ENCODE measurements at regions not wholly inside any gene's neighbourhood (a gene's known extent, or its start where the extent isn't known, plus 50 kb on each side); places are given as distances from the start of the nearest gene placed in this dataset.

- no peak overlapping the region for H3K4me3 Mint-ChIP-seq
- no peaks in the 10 kb centered on the region for H3K36me3 Mint-ChIP-seq (ENCODE audit: low read depth)
- intact Hi-C loops (cut with DNase I, micrococcal nuclease) = no loop called here
- DNase-seq (no peak), ATAC-seq (no peak)
- H3K27me3 Mint-ChIP-seq = peaks cover 5% of the 10 kb centered on the region
- H3K27ac Mint-ChIP-seq = no peak overlapping the region
- H3K9me3 Mint-ChIP-seq (ENCODE audit: low read depth) = no peaks in the 10 kb centered on the region
- ChIA-PET POLR2A (no interaction called here), CTCF (interaction anchor here (0.9 to 1.2 kb wide), 2 partner anchors 9 to 231 kb away, joined by 4 to 6 read pairs; no protein-coding TSS in a partner anchor)
- no peaks in the 10 kb centered on the region for H3K4me1 Mint-ChIP-seq
Observed at GRCh38 chr12:130018614-130019013, 114.8 kb upstream of the TMEM132D start.

GRCh38 chr12:130026608-130027176 is 122.9 kb upstream of the TMEM132D start:
- no peaks in the 10 kb centered on the region for H3K36me3 Mint-ChIP-seq (ENCODE audit: low read depth)
- H3K9me3 Mint-ChIP-seq (ENCODE audit: low read depth) = no peaks in the 10 kb centered on the region
- CTCF ChIA-PET = interaction anchor here (0.6 to 2.0 kb wide), 13 partner anchors 8 to 904 kb away, joined by 3 to 12 read pairs (median 3); no protein-coding TSS in a partner anchor
- no peak overlapping the region for H3K27ac Mint-ChIP-seq
- peaks cover 13% of the 10 kb centered on the region for H3K27me3 Mint-ChIP-seq
- ATAC-seq (peak; percentile 49), DNase-seq (peak; percentile 70)
- no peak overlapping the region for H3K4me3 Mint-ChIP-seq
- POLR2A ChIA-PET = no interaction called here
- no peaks in the 10 kb centered on the region for H3K4me1 Mint-ChIP-seq
- intact Hi-C loops (cut with DNase I, micrococcal nuclease) = no loop called here

DNA sequence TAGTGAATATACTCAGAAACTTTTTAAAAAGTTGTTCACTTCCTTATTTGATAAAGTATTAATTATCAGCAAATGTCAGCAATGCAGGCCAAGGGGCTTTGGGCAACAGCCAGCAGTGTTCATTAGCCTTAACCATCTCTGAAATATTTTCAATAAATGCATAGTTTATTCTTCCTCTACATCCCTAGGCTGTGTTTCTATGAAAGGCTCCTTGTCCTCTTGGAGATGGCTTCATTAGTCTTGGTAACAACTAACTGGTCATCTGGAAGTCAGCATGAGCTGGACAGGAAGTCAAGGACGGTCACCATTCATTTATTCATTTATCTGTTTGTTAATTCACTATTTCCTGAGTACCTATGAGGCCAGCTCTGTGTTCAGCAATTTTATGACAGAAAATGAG is 124.0 kb upstream of the TMEM132D start:
- Mint-ChIP-seq H3K4me1 (no peaks in the 10 kb centered on the region), H3K9me3 (ENCODE audit: low read depth) (no peaks in the 10 kb centered on the region), H3K27me3 (peaks cover 17% of the 10 kb centered on the region), H3K4me3 (no peak overlapping the region), H3K27ac (no peak overlapping the region), H3K36me3 (ENCODE audit: low read depth) (no peaks in the 10 kb centered on the region)
- intact Hi-C loops (cut with DNase I, micrococcal nuclease) = no loop called here
- DNase-seq (no peak), ATAC-seq (no peak)
- CTCF ChIA-PET = interaction anchor here (0.6 to 2.0 kb wide), 2 partner anchors 9 to 202 kb away, joined by 5 to 6 read pairs; no protein-coding TSS in a partner anchor
- POLR2A ChIA-PET = no interaction called here

DNA sequence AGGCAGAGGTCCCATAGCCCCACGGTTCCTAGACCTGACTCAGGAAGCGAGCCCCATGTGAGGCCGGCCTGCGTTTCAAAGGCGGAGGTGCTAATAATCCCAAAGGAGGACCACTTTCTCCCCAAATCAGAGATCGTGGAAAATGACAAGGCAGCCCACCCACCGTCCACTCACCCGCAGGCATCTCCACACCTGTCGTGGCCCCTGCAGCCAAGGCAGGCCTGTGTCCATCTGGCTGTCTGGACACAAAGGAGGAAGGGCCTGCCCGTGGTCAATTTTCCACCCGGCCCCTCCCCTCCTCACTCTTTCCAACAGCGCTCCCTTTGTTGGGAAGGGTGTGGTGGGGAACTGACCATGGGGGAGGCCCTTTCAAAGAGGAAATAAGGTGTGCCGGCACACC is 125.3 kb upstream of the TMEM132D start:
- H3K4me3 Mint-ChIP-seq = no peak overlapping the region
- H3K4me1 Mint-ChIP-seq = no peaks in the 10 kb centered on the region
- H3K27ac Mint-ChIP-seq = no peak overlapping the region
- no peak for ATAC-seq
- no peaks in the 10 kb centered on the region for H3K36me3 Mint-ChIP-seq (ENCODE audit: low read depth)
- peaks cover 20% of the 10 kb centered on the region for H3K27me3 Mint-ChIP-seq
- intact Hi-C loops (cut with DNase I, micrococcal nuclease) = no loop called here
- POLR2A ChIA-PET = no interaction called here
- H3K9me3 Mint-ChIP-seq (ENCODE audit: low read depth) = no peaks in the 10 kb centered on the region
- DNase-seq = no peak
- CTCF ChIA-PET = no interaction called here

GRCh38 chr12:130031041-130031440 is 127.2 kb upstream of the TMEM132D start:
- Mint-ChIP-seq H3K36me3 (ENCODE audit: low read depth) (no peaks in the 10 kb centered on the region), H3K4me1 (no peaks in the 10 kb centered on the region), H3K27me3 (peaks cover 23% of the 10 kb centered on the region), H3K27ac (no peak overlapping the region), H3K9me3 (ENCODE audit: low read depth) (no peaks in the 10 kb centered on the region), H3K4me3 (no peak overlapping the region)
- intact Hi-C loops (cut with DNase I, micrococcal nuclease) = no loop called here
- CTCF ChIA-PET = interaction anchor here (0.7 to 1.6 kb wide), 3 partner anchors 17 to 487 kb away, joined by 3 to 5 read pairs (median 4); no protein-coding TSS in a partner anchor
- POLR2A ChIA-PET = no interaction called here
- no peak for DNase-seq
- ATAC-seq = no peak

DNA sequence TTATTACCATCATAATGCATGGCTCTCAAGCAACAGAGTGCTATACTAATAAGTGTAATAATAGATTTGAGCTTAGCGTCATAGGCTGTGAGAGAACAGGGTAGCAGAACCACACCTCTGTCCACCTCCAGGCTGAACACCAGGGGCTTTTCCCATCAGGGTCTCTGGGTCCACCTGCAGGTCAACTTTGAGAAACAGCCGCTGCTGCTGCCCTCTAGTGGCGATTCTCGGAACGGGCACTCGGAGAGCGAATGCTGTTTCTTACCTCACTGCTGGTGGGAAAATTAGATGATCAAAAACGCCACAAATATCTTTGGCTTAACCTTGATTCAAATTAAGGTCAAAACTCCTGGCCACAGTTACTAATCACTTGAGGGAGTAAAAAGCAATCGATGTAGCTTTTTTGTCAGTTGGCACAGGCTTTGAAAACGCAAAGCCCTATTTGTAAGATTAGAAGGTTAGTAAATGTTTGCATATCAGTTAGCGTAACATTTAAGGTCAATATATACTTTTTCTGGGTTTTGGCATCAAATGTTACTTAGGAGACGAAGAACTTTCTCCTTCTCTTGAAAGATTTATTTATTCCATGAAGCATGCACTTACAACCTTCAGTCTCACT is 127.9 kb upstream of the TMEM132D start:
- ATAC-seq = no peak
- no peak overlapping the region for H3K4me3 Mint-ChIP-seq
- H3K36me3 Mint-ChIP-seq (ENCODE audit: low read depth) = no peaks in the 10 kb centered on the region
- ChIA-PET POLR2A (no interaction called here), CTCF (interaction anchor here (0.8 to 1.6 kb wide), 8 partner anchors 8 to 193 kb away, joined by 3 to 7 read pairs (median 5); no protein-coding TSS in a partner anchor)
- peak; percentile 81 for DNase-seq
- no peaks in the 10 kb centered on the region for H3K9me3 Mint-ChIP-seq (ENCODE audit: low read depth)
- peaks cover 23% of the 10 kb centered on the region for H3K27me3 Mint-ChIP-seq
- intact Hi-C loops (cut with DNase I, micrococcal nuclease) = no loop called here
- H3K27ac Mint-ChIP-seq = no peak overlapping the region
- no peaks in the 10 kb centered on the region for H3K4me1 Mint-ChIP-seq

DNA sequence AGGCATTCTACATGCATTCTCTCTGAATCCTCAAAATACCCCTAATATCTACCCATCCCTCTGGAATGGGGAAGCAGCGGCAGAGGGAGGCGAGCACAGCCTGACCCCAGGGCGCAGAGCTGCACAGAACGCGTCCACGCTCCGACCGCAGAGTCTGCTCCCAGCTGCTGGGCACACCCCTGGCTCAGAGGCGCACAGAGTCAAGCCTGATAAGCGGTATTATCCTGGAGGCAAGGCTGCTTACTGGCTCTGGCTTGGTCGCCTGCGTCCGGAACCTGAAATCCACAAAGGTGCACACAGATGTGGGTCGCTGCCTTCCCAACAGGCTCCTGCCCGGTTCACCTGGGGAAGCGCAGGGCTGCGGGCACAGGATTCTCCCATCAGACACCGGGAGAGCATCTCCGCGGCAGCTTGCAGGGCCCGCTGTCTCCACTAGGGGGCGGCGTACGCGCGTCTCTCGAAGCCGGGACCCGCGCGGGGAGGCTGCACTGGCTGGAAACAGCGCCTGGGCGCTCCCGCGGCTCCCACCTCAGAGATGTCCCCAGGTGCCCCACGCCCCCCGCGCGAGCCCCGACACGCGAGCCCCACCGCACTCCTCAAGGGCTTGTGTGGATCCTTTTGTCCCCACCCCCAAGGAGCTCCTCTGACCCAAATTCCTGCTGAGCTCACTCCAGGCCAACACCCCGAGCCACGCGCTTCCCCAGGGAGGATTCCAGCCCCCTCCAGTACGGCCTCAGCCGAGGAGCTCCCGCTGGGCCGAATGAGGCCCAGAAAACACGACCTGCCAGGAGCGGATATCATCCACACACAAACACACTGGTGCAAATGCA is 120.1 kb upstream of the FZD10 start:
- ChIA-PET CTCF (interaction anchor here (0.5 to 1.6 kb wide), 10 partner anchors 10 to 545 kb away, joined by 3 to 6 read pairs (median 4); no protein-coding TSS in a partner anchor), POLR2A (no interaction called here)
- Mint-ChIP-seq H3K4me3 (no peak overlapping the region), H3K27ac (no peak overlapping the region), H3K9me3 (ENCODE audit: low read depth) (peaks cover 4% of the 10 kb centered on the region), H3K36me3 (ENCODE audit: low read depth) (no peaks in the 10 kb centered on the region), H3K27me3 (peaks cover 43% of the 10 kb centered on the region), H3K4me1 (no peaks in the 10 kb centered on the region)
- intact Hi-C loops (cut with DNase I, micrococcal nuclease) = loop anchor here (1.0 to 10.0 kb wide), 3 partner anchors 123 to 703 kb away; partner anchors contain the start of gene FZD10 (in 2 of the 2)
- ATAC-seq (peak; percentile 69), DNase-seq (peak; percentile 83)

GRCh38 chr12:130043685-130044406 is 118.4 kb upstream of the FZD10 start:
- Mint-ChIP-seq H3K27ac (no peak overlapping the region), H3K27me3 (peaks cover 39% of the 10 kb centered on the region), H3K36me3 (ENCODE audit: low read depth) (no peaks in the 10 kb centered on the region), H3K9me3 (ENCODE audit: low read depth) (peaks cover 4% of the 10 kb centered on the region), H3K4me3 (no peak overlapping the region), H3K4me1 (no peaks in the 10 kb centered on the region)
- no peak for DNase-seq
- intact Hi-C loops (cut with DNase I, micrococcal nuclease) = loop anchor here (10.0 kb wide), 2 partner anchors 121 to 701 kb away; partner anchors contain the start of gene FZD10 (in 2 of the 2)
- CTCF ChIA-PET = interaction anchor here (1.2 kb wide), 1 partner anchor 11 kb away, joined by 3 read pairs; no protein-coding TSS in a partner anchor
- no peak for ATAC-seq
- POLR2A ChIA-PET = no interaction called here

- Mint-ChIP-seq H3K36me3 (ENCODE audit: low read depth) (no peaks in the 10 kb centered on the region), H3K27ac (no peak overlapping the region), H3K9me3 (ENCODE audit: low read depth) (peaks cover 4% of the 10 kb centered on the region), H3K27me3 (peaks cover 30% of the 10 kb centered on the region), H3K4me3 (no peak overlapping the region), H3K4me1 (no peaks in the 10 kb centered on the region)
- DNase-seq (no peak), ATAC-seq (no peak)
- intact Hi-C loops (cut with DNase I, micrococcal nuclease) = loop anchor here (10.0 kb wide), 2 partner anchors 120 to 700 kb away; partner anchors contain the start of gene FZD10 (in 2 of the 2)
- CTCF ChIA-PET = interaction anchor here (0.6 to 1.2 kb wide), 4 partner anchors 13 to 266 kb away, joined by 3 read pairs; no protein-coding TSS in a partner anchor
- POLR2A ChIA-PET = no interaction called here
Observed at GRCh38 chr12:130044991-130045621, 117.2 kb upstream of the FZD10 start.

GRCh38 chr12:130049666-130050065 is 112.6 kb upstream of the FZD10 start:
- Mint-ChIP-seq H3K36me3 (ENCODE audit: low read depth) (no peaks in the 10 kb centered on the region), H3K27me3 (peaks cover 24% of the 10 kb centered on the region), H3K4me1 (no peaks in the 10 kb centered on the region), H3K27ac (no peak overlapping the region), H3K9me3 (ENCODE audit: low read depth) (peaks cover 2% of the 10 kb centered on the region), H3K4me3 (no peak overlapping the region)
- no peak for DNase-seq
- intact Hi-C loops (cut with DNase I, micrococcal nuclease) = loop anchor here (10.0 kb wide), 2 partner anchors 115 to 695 kb away; partner anchors contain the start of gene FZD10 (in 2 of the 2)
- ATAC-seq = no peak
- CTCF ChIA-PET = interaction anchor here (0.6 to 1.9 kb wide), 3 partner anchors 160 to 286 kb away, joined by 4 to 9 read pairs (median 5); no protein-coding TSS in a partner anchor
- POLR2A ChIA-PET = no interaction called here

Measured in activated CD4-positive, alpha-beta T cell treated with anti-CD3 and anti-CD28 coated beads for 36 hours (primary cell).